Stimulated activated CD8-positive, alpha-beta memory T cell treated with anti-CD3 and anti-CD28 coated beads, Interleukin-4, amount 100 ng/mL, for 4 hours (primary cell): ENCODE measurements at regions not wholly inside any gene's neighbourhood (a gene's known extent, or its start where the extent isn't known, plus 50 kb on each side); places are given as distances from the start of the nearest gene placed in this dataset.

Experiments used
- DNase-seq, 2 donors: peaks; one replicate each; pipeline ENCODE4 v3.0.0-alpha.2; 2020; ENCODE audit warnings: low read depth in 2 of 2, low spot score in 1 of 2

GRCh38 chr4:123737156-123737555 lies 340.6 kb downstream of the SPRY1 start:
- DNase-seq, result no peak

DNA sequence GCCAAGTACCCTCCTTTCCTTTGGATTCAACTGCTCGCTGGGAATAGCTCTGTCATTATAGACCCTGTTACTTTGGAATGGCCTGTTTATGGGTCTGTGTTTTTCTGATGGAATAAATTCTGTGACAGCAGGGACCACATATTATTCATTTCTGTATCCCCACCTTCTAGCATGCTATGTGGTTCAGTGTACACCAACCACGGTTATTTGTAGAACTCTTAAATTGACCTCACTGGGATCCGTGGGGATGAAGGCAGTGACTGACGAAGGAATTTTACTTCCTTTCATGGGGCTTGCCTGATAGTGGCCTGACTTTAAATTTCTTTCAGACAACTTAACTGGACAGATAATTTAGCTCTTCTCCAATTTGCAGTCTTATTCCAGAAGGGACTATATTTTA lies 343.2 kb downstream of the SPRY1 start:
- DNase-seq, result no peak

DNA sequence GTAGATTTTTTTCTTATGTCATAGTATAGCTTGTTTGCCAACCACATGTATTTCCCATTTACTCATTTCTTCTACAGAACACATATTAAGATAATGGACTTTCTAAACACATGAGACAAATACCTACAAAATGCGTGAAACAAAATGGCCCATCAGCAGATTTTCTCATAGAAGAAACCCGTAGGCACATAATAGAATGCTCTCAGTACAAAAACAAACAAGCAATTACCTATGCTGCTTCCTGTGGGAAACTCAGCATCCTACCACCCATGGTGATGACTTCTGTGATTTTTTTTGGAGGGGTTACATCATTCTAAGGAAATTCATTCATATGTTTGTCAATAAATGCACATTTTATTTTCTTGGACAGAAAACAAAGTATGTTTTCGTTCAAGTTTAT lies 343.6 kb downstream of the SPRY1 start:
- no peak for DNase-seq

GRCh38 chr4:123741906-123742305 lies 345.3 kb downstream of the SPRY1 start:
- no peak for DNase-seq

DNA sequence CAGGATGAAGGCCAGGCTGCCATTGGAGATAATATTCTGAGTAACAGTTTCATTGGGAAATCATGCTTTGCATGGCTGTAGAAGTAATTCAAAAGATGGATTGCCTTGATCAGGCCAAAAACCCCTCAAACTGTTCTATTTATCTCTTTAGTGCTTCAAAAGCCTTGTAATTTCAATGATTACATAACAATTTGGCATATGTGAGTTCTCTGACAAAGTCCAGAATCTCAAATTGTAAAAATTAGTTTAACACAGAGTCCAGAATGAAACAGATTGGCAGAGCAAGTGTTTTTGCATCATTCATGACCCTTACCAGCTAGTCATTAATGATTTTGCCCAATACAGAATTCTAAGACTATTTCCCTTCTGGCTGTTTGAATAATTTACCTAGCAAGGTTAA lies 347.3 kb downstream of the SPRY1 start:
- no peak for DNase-seq

DNA sequence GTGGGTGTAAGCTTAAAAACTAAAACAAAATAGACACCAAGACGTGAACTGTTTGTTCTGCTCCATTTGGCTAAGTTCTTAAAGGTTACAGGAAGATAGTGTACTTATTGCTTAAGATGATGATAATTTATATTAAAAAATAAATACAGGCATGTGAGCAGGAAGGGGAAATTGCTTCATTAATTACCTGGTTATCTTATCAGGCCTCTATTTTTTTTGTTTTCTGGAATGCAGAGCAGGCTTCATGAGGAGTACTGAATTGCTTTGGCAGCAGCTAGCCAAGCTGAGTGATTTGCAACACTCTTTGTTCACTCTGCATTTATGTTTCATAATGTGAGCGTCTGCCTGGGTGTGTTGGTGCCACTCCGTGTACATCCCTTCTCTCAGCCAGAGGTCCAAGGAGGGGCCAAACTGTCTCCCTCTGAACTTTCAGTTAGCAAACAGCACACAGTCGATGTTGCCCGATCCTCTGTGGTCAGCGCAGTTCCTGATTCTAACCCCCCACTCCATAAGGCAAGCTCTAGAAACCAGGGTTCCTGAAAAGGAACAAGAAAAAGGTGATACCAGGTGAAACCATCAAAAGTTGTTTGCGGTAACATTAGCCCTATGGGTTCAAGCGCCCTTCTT lies 348.2 kb downstream of the SPRY1 start:
- no peak for DNase-seq

DNA sequence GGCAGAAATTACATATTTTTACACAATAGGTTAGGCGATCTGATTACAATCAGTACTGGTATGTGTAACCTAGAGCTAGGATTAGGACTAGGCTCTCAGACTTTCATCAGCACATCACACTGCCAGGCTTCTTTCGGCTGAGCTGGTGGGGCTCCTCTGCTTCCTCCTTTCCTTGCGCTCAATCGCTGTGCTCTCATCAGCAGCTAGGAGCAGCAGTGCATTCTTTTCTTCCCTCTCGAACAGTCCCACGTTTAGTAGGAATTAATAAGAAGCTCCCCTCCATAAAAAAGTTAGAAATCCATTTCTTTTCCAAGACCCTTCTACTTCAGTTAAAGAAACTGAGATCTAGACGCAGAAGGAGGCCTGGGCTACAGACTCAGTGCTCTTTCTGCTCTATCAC lies 350.4 kb downstream of the SPRY1 start:
- DNase-seq, result no peak

DNA sequence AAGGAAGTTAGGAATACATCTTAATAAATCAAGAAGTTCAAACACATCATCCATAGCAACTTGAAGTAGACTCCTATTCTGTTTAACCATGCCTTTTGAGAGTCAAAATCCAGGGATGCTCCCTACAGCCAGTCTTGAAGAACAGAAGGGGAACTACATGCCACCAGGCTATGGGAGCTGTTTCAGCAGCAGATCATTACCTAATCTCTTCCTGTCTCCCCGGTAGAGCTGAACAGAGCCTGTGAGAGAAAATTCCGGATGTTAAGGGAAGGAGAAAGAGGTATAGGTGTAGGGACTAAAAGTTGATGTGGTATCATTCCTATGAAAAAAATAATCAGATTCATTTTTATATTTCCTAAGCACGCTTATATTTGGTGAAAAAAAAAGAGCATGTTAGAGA lies 352.2 kb downstream of the SPRY1 start:
- DNase-seq, result no peak

- no peak for DNase-seq
Observed at GRCh38 chr4:123749383-123749782, 352.8 kb downstream of the SPRY1 start.

- DNase-seq, result no peak
Observed at GRCh38 chr4:123750044-123750443, 353.4 kb downstream of the SPRY1 start.

DNA sequence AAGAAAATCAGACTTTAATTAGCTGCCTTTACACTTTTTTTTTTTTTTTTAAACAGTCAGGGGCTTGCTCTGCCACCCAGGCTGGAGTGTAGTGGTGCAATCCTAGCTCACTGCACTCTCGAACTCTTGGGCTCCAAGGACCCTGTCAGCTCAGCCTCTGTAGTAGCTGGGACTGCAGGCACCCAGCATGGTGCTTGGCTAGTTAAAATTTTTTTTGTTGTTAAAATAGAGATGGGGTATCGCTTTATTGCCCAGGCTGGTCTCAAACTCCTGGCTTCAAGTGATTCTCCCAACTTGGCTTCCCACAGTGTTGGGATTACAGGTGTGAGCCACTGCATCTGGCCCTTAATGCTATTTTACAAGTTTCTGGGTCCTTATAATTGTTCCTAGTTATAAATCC lies 359.1 kb downstream of the SPRY1 start:
- DNase-seq, result no peak

GRCh38 chr4:123767806-123768205 lies 371.2 kb downstream of the SPRY1 start:
- no peak for DNase-seq

DNA sequence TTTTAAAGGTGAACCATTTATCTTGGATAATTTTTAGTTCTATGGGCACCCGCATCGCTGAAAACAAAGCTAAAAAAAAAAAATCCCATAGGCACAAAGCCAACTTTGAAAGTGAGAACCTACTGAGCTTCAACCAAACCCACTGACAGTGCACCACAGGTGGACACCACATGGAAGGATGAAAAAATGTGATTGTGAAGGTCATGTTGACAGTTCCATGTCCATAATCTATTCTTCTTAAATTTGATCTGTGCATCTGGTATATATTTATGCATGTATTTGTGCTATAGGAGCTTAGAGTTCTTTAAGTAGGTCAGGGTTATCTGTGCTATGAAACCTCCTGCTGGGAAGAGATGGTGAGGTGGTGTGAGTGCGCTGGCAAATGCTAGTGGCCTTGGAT lies 374.3 kb downstream of the SPRY1 start:
- no peak for DNase-seq

DNA sequence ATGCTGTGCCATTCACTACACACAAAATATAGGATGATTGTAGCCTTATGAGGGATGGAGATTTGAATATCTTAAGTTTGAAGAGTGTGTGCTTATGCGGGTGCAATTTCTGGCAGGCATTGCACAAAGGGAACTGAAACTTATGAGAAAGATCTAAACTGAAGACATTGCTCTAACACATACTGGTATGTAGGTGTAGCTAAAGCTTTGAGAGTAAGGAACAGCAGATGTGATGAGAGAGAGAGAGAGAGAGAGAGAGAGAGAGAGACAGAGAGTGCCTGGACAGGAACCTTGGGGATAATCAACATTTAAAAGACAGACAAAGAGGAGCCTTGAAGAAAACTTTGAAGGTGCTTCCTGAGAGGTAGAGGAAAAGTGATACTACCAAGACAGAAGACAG lies 379.7 kb downstream of the SPRY1 start:
- DNase-seq, result no peak

DNA sequence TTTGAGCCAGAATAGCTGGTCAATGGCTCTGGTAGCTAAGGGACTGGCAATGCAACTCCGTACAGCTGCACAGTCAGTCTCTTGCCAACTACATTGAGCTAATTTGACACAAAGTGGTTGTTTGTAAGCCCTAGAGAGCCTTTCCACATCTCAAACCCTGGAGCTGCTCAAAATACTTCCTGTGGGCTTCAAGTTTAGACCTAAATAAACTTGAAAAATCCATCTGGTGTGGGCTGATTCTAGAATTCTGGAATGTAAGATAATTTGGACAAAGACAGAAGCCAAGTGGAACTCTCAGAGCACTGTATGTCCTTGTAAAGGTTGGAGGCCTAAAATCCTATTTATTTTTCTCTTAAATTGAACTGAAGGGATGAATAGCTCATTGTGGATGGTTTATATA lies 380.8 kb downstream of the SPRY1 start:
- DNase-seq, result no peak

- no peak for DNase-seq
Observed at GRCh38 chr4:123783151-123783790, 386.7 kb downstream of the SPRY1 start.

DNA sequence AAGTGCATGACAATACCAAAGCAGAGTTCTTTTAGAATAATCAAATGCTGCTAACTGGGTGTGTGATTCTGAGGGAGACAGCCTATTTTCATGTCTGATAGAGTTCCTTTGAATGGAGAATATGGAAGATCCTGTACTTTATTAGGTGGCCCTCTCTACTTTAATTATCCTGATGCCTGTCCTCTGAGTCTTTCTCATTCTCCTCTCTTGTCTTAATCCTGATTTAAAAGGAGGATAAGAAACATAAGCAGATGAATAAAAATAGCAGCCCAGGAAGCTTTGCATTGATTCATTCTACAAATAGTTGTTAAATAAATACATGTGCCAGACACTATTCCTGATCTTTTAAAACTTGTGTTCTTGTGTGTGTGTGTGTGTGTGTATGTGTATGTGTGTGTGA lies 387.3 kb downstream of the SPRY1 start:
- DNase-seq, result no peak

GRCh38 chr4:123784626-123785025 lies 388.0 kb downstream of the SPRY1 start:
- no peak for DNase-seq

- no peak for DNase-seq
Observed at GRCh38 chr4:123785538-123785937, 388.9 kb downstream of the SPRY1 start.

DNA sequence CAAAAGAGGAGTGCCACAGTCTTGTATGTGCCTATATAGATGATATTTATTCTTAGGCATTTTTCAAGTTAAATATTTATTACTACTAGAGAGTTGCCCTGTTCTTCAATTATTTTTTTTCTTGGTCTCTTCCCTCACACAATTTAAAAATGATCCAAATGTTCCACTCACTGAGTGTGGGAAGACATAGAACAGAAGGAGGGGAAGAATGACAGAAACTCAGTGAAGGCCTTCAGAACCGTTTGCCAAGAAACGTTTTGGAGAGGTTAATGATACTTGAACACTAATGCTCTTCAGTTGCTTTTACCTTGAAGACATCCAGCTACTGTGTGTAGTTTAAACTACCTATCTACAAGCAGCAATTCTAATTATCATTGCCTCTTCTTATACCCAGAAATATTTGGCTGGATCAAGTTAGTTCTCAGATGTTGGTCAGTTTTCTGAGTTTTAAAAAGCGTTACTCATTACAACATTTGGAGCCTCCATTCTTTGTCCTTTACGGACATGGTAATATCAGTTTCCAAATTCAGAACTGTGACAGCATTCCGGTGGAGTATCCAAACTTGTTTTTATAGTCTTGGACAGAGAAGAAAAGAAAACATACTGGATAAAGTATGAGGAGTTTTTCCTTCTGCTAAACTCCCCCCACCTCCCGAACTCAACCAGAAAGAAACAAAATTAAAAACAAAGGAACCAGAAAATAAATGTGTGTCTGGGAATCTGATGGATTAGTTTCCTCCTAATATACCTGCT lies 389.7 kb downstream of the SPRY1 start:
- no peak for DNase-seq

DNA sequence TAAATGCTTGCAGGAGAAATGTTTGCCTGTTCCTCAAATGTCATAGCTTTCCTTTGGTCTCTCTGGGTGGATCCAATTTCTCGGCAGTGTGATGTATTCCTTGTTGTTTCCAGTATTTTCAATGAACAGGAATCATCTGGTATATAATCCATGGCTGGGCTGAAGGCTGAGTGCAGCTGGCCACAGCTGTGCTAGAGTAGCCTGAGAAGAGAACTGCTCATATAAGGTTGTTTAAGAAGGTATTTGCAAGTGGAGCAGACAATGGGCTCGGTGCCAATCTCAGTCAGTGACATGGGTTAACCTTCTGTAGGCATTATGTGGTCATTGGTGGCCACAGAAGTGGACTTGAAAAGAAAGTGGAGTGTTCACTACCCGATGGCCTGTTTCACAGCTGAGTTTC lies 390.3 kb downstream of the SPRY1 start:
- DNase-seq, result no peak

GRCh38 chr4:123787512-123788080 lies 391.0 kb downstream of the SPRY1 start:
- DNase-seq, result no peak
